Activated CD8-positive, alpha-beta memory T cell treated with anti-CD3 and anti-CD28 coated beads for 36 hours (primary cell): ENCODE measurements at regions not wholly inside any gene's neighbourhood (a gene's known extent, or its start where the extent isn't known, plus 50 kb on each side); places are given as distances from the start of the nearest gene placed in this dataset.
"Not testable (repeated sequence)": the region's sequence is repeated elsewhere in the genome, so short reads cannot be mapped to it uniquely, and the experiment has no call there.

ENCODE experiments used
- CTCF ChIA-PET: fragments of 350-600 bp; sonication (Branson Sonifier 250); formaldehyde crosslinking; loops from one replicate; lab custom pipeline; 2021; ENCODE audit warnings: antibody characterized with exemption; lab: Charles Lee
- POLR2A ChIA-PET: fragments of 350-600 bp; sonication (Branson Sonifier 250); formaldehyde crosslinking; loops from one replicate; lab custom pipeline; 2021; ENCODE audit warnings: antibody characterized with exemption; lab: Charles Lee

DNA sequence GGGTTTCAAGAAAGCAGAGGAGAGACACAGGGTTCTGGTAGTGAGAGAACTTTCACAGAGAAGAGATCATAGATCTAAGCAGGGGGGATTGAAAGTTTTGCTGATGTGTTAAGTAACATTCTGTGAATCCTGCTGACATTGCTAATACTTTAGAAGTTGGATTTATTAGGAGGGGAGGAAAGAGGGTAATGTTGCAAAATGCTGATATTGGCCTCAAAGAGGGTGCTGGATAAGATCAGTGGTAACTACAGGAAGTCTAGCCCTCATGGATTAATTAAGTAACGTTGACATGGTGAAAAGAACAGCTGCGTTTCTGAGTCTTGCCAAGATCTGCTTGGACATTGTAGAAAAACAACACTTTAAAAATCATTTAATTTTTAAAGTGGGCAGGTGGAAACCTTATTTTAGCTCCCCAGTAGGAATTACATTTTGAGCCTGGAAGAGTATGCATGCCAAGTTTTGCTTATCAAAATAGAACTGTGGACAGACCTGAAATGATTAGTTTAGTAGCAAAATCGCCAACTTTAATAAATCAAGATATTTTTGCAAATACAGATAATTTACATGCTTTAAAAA is 606.0 kb upstream of the HTR1E start:
- CTCF ChIA-PET: no interaction called here
- POLR2A ChIA-PET: no interaction called here

- POLR2A ChIA-PET: no interaction called here
- CTCF ChIA-PET: no interaction called here
Measured at GRCh38 chr6:86306210-86306609, 631.1 kb upstream of the HTR1E start.

GRCh38 chr6:86285876-86286275 is 643.2 kb upstream of the SYNCRIP start:
- ChIA-PET POLR2A (no interaction called here), CTCF (no interaction called here)

DNA sequence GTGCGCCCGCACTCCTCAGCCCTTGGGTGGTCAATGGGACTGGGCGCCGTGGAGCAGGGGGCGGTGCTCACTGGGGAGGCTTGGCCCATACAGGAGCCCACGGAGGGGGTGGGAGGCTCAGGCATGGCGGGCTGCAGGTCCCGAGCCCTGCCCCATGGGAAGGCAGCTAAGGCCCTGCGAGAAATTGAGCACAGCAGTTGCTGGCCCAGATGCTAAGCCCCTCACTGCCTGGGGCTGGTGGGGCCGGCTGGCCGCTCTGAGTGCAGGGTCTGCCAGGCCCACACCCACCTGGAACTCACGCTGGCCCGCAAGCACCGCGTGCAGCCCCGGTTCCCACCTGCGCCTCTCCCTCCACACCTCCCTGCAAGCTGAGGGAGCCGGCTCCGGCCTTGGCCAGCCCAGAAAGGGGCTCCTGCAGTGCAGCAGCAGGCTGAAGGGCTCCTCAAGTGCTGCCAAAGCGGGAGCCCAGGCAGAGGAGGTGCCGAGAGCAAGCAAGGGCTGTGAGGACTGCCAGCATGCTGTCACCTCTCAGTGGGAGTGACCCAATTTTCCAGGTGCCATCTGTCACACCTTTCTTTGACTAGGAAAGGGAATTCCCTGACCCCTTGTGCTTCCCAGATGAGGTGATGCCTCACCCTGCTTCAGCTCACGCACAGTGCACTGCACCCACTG is 642.3 kb upstream of the SYNCRIP start:
- POLR2A ChIA-PET, CTCF ChIA-PET: not testable (repeated sequence)

DNA sequence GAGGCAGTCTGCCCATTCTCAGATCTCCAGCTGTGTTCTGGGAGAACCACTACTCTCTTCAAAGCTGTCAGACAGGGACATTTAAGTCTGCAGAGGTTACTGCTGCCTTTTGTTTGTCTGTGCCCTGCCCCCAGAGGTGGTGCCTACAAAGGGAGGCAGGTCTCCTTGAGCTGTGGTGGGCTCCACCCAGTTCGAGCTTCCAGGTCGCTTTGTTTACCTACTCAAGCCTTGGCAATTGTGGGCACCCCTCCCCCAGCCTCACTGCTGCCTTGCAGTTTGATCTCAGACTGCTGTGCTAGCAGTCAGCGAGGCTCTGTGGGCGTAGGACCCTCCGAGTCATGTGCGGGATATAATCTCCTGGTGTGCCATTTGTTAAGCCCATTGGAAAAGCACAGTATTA is 640.9 kb upstream of the SYNCRIP start:
- POLR2A ChIA-PET, CTCF ChIA-PET: not testable (repeated sequence)

DNA sequence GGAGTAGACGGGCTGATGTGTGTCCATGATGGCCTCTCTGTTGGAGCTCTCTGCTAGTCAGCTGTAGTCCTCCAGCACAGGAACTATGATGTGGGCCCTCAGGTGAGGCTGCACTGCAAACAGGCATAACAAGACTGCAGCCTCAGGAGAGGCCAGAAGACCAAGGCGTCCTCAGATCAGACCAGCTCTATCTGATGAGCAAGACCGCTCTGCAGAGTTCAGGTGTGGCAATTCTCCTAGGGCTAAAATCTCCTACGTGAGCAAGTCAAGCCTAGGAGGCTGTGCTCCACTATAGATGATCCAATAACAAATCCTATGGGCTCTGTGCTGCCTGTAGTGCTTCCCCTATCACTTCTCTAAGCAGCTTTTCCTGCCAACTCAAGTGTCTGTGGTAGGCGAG is 633.4 kb upstream of the SYNCRIP start:
- CTCF ChIA-PET: no interaction called here
- POLR2A ChIA-PET: no interaction called here

DNA sequence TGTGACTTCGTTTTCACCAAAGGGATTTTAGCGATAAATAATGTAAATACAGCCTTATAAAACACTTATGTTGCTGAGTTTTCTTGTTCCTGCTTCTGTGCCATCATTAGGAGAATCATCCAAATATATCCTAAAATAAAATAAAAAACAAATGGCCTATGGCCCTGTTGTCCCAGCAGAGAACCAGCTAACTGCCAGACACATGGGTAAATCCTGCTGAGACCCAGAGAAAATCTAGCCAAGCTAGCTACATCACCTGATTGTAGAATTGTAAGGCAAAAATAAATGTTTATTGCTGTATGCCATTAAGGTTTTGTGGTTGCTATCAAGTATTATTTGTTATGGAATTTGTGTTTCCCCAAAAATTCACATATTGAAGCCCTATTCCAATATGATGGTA is 631.2 kb upstream of the SYNCRIP start:
- ChIA-PET POLR2A (no interaction called here), CTCF (no interaction called here)

GRCh38 chr6:86256615-86257187 is 614.0 kb upstream of the SYNCRIP start:
- CTCF ChIA-PET: no interaction called here

DNA sequence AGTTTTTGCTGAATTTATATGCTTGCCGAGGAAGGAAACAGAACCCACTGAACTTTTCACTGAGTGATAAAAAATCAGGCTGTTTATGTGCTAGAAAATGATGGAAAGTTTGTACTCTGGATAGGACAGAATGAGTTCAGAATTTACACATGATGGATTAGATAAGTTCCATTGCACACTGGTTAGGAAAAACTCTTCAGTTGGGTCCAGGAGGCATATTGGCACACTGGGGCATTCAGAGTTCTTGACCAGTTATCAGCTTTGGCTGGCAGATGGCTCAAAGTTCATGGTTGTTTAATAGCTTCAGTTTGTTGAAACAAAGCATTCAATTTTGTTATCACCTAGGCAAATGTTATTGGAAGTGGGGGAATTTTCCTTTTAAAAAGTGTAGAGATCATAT is 613.3 kb upstream of the SYNCRIP start:
- CTCF ChIA-PET: no interaction called here
- POLR2A ChIA-PET: no interaction called here

More at GRCh38 chr6:86256615-86257187, 614.0 kb upstream of the SYNCRIP start:
- POLR2A ChIA-PET: no interaction called here

- POLR2A ChIA-PET: no interaction called here
- CTCF ChIA-PET: no interaction called here
Measured at GRCh38 chr6:86251106-86251505, 608.4 kb upstream of the SYNCRIP start.

- POLR2A ChIA-PET: no interaction called here
Measured at GRCh38 chr6:86217906-86218305, 575.2 kb upstream of the SYNCRIP start.

GRCh38 chr6:86215323-86215722 is 572.6 kb upstream of the SYNCRIP start:
- POLR2A ChIA-PET: no interaction called here
- CTCF ChIA-PET: no interaction called here

More at GRCh38 chr6:86217906-86218305, 575.2 kb upstream of the SYNCRIP start:
- CTCF ChIA-PET: no interaction called here

DNA sequence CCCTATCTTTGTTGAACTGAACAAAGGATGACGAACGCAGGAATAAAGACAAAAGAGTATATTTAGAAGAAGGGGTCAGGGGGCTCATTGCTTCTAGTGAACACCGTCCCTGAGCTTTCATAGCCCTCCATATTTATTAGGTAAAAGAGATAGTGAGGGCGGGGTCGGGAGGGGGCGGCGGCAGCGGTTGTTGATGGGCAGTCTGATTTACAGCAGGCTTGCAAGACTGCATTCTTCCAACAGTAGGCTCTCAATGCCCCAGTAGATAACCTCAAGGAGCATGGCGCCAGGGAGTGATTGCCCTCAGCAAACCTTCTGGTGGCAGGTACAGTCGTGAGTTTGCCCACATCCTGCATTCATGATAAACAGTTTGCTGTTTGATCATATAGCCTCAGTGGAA is 563.3 kb upstream of the SYNCRIP start:
- ChIA-PET POLR2A (no interaction called here), CTCF (no interaction called here)

DNA sequence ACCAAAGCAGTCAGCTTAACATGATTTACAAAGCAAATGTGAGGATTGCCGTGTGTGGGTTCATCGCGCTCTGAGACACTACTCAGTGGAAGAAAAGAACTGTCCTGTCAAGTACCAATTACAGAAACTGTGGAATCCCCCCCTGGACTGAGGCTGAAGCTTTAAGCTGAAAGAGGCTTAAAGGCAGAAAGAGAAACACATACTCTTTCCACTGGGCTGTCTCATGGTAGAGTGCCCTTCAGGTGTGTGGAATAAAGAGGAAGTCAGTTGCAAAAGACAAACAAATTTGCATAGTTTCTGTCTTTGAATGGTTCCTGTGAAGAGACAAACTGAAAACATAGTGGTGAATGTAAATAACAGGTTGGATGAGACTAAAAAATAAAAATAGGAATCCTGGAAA is 560.4 kb upstream of the SYNCRIP start:
- POLR2A ChIA-PET: no interaction called here
- CTCF ChIA-PET: no interaction called here

DNA sequence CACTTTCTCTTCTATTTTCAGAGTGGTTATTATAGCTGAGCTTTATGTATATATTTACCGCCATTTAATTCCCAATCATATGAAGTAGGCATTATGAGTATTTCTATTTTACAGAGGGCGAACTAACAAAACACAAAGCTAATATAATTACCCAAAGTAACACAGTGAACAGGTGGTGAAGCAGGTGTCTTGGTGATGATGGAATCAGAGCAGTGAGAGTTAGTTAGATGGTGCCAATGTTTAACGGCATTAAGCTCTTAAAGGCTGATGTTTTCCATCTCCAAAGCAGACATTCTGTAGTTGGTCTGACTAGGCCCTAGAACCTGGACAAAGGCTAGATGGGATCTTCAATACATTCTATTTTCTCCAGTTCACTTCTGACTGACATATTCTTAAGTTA is 551.1 kb upstream of the SYNCRIP start:
- POLR2A ChIA-PET: no interaction called here
- CTCF ChIA-PET: no interaction called here

DNA sequence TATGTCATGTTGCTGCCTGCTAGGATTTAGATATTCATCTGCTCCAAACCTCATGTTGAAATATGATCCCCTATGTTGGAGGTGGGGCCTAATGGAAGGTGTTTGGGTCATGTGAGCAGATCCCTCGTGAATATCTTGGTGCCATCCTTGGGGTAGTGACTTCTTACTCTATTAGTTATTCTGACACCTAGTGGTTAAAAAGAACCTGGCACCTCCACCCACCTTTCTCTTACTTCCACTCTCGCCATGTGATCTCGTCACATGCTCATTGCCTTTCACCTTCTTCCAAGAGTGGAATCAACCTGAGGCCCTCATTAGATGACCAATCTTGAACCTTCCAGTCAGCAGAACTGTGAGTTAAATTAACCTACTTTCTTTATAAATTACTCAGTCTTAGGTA is 549.4 kb upstream of the SYNCRIP start:
- POLR2A ChIA-PET: no interaction called here
- CTCF ChIA-PET: no interaction called here

- POLR2A ChIA-PET, CTCF ChIA-PET: not testable (repeated sequence)
Measured at GRCh38 chr6:86175149-86175548, 532.5 kb upstream of the SYNCRIP start.

DNA sequence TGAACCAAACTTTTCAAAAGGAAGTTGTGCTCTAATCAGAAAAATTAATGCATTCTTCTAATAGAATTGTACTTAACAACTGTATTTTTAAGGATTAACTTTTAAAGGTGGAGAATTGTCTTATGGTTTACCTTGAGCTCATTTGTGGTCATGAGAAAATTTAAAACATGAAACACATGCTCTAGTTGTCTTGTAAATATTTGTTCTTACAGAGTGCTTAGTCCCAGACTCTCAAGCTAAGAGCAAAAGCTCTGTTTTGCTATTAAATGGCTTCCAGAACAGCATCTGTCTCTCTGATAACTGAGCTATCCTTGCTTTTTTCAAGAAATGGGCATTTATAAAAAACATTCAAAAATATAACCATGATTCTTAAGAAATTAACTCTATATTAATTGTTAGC is 512.2 kb upstream of the SYNCRIP start:
- ChIA-PET POLR2A (no interaction called here), CTCF (no interaction called here)

GRCh38 chr6:86153521-86153920 is 510.8 kb upstream of the SYNCRIP start:
- POLR2A ChIA-PET: no interaction called here
- CTCF ChIA-PET: no interaction called here

- CTCF ChIA-PET: no interaction called here
- POLR2A ChIA-PET: no interaction called here
Measured at GRCh38 chr6:86152546-86152945, 509.9 kb upstream of the SYNCRIP start.

DNA sequence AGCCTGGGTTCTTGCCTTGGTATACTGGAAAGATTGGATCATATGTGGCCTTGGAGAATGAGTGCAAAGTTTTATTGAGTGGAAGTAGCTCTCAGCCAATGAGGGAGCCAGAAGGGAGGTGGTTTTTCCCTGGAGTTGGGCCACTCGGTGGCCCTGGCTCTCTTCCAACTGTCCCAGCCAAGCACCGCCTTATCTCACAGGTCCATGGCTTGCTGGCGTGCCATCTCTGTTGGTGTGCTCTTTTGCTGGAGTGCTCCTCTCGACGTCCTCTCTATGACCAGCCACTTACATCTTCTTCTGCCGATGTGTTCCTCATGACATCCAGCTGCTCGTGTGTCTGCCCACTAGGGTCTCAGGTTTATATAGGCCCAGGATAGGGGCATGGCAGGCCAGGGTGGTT is 505.9 kb upstream of the SYNCRIP start:
- ChIA-PET POLR2A (no interaction called here), CTCF (no interaction called here)
